ENCODE measurements at regions not wholly inside any gene's neighbourhood (a gene's known extent, or its start where the extent isn't known, plus 50 kb on each side); places are given as distances from the start of the nearest gene placed in this dataset.
A peak's percentile ranks its signal among the peaks of the same experiment; 100 is the strongest.
"Not testable (repeated sequence)": the region's sequence is repeated elsewhere in the genome, so short reads cannot be mapped to it uniquely, and the experiment has no call there.

DNA sequence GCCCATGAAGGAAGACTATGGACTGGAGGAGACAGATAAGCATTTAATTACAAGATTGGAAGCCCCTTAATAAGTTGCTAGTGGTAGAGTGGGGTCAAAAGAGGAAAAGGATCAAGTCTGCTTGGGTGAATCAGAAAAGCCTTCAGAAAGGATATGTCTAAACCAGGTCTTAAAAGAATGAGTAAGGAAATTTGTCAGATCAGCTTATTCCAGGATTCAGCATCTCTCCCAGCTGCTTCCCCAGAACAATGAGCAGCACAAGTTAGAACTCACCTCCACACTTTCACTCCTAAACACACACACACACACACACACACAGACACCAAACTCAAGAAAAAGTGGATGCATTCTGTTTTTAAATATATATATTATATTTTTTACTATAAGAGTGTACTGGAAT lies 166.5 kb downstream of the CPEB2 start:
- Mint-ChIP-seq H3K27ac (no peak overlapping the region), H3K9me3 (peaks cover 8% of the 10 kb centered on the region), H3K27me3 (peaks cover 14% of the 10 kb centered on the region), H3K4me3 (no peak overlapping the region), H3K36me3 (no peaks in the 10 kb centered on the region), H3K4me1 (ENCODE audit: low read depth) (no peaks in the 10 kb centered on the region)
- no peak for DNase-seq
- intact Hi-C loops (cut with micrococcal nuclease), result no loop called here
- CTCF ChIA-PET, result no interaction called here
- POLR2A ChIA-PET, result no interaction called here

DNA sequence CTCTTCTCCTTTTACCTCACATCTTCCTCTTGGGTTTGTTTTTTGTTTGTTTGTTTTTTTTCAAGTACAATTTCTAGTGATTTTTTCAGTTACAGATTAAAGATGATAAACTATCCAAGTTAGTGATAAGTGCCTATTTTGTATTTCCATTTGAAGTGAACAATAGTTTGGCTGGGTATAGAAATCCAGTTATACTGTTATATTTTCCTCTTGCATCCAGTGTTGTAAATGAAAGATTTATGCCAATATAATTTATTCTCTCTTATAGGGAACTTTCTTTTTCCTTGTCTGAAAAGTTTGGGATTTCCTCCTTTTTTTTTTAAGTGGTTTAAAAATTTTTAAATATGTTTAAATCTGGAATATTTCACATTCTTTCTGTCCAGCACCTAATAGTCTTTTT lies 169.4 kb downstream of the CPEB2 start:
- intact Hi-C loops (cut with micrococcal nuclease), result no loop called here
- Mint-ChIP-seq H3K27me3 (peaks cover 14% of the 10 kb centered on the region), H3K36me3 (no peaks in the 10 kb centered on the region), H3K9me3 (peaks cover 8% of the 10 kb centered on the region), H3K4me1 (ENCODE audit: low read depth) (no peaks in the 10 kb centered on the region), H3K27ac (no peak overlapping the region), H3K4me3 (no peak overlapping the region)
- CTCF ChIA-PET, result no interaction called here
- POLR2A ChIA-PET, result no interaction called here
- no peak for DNase-seq

DNA sequence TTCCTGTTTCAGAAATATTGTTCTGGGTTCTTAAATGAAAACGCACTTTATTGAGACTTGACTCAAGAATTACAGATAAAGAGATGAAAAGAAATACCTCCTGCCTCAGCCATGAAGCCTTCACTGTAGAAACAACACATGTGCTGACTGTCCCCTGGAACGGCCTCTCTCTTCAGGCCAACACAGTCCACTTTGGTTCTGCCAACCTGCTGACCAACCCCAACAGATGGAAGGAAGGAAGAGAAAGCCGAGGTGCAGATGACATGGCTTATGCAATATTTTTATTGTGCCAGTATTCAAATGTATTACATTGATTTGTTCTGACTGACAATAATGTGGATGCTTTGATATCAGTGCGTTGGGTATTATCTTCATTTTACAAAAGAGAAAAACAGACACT lies 171.0 kb downstream of the CPEB2 start:
- POLR2A ChIA-PET, result no interaction called here
- DNase-seq, result no peak
- Mint-ChIP-seq H3K27me3 (peaks cover 13% of the 10 kb centered on the region), H3K9me3 (peaks cover 8% of the 10 kb centered on the region), H3K27ac (no peak overlapping the region), H3K4me1 (ENCODE audit: low read depth) (no peaks in the 10 kb centered on the region), H3K4me3 (no peak overlapping the region), H3K36me3 (no peaks in the 10 kb centered on the region)
- CTCF ChIA-PET, result no interaction called here
- intact Hi-C loops (cut with micrococcal nuclease), result no loop called here

DNA sequence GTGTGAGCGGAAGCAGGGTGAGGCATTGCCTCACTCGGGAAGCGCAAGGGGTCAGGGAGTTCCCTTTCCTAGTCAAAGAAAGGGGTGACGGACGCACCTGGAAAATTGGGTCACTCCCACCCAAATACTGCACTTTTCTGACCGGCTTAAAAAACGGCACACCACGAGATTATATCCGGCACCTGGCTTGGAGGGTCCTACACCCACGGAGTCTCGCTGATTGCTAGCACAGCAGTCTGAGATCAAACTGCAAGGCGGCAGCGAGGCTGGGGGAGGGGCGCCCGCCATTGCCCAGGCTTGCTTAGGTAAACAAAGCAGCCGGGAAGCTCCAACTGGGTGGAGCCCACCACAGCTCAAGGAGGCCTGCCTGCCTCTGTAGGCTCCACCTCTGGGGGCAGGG lies 171.9 kb downstream of the CPEB2 start:
- H3K9me3 Mint-ChIP-seq; CTCF ChIA-PET; intact Hi-C loops (cut with micrococcal nuclease); DNase-seq; H3K27ac Mint-ChIP-seq; POLR2A ChIA-PET; H3K36me3 Mint-ChIP-seq; H3K4me3 Mint-ChIP-seq; H3K4me1 Mint-ChIP-seq (ENCODE audit: low read depth): not testable (repeated sequence)
- peaks cover 13% of the 10 kb centered on the region for H3K27me3 Mint-ChIP-seq

DNA sequence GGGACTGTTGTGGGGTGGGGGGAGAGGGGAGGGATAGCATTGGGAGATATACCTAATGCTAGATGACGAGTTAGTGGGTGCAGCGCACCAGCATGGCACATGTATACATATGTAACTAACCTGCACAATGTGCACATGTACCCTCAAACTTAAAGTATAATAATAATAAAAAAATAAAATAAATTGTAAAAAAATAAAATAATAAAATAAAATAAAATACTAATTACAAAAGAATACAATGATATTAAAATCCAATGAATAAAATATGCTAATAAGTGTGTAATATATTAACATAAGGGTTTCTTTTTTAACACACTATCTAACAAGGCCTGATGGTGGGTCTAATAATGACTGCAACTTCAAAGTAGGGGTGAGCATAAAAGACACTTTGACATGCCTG lies 177.6 kb downstream of the CPEB2 start:
- CTCF ChIA-PET, H3K27ac Mint-ChIP-seq, H3K36me3 Mint-ChIP-seq, DNase-seq, H3K27me3 Mint-ChIP-seq, POLR2A ChIA-PET, H3K9me3 Mint-ChIP-seq, H3K4me3 Mint-ChIP-seq: not testable (repeated sequence)
- peaks cover 24% of the 10 kb centered on the region for H3K4me1 Mint-ChIP-seq (ENCODE audit: low read depth)
- intact Hi-C loops (cut with micrococcal nuclease), result loop anchor here (10.0 kb wide), 1 partner anchor 685 kb away; no protein-coding TSS in a partner anchor

DNA sequence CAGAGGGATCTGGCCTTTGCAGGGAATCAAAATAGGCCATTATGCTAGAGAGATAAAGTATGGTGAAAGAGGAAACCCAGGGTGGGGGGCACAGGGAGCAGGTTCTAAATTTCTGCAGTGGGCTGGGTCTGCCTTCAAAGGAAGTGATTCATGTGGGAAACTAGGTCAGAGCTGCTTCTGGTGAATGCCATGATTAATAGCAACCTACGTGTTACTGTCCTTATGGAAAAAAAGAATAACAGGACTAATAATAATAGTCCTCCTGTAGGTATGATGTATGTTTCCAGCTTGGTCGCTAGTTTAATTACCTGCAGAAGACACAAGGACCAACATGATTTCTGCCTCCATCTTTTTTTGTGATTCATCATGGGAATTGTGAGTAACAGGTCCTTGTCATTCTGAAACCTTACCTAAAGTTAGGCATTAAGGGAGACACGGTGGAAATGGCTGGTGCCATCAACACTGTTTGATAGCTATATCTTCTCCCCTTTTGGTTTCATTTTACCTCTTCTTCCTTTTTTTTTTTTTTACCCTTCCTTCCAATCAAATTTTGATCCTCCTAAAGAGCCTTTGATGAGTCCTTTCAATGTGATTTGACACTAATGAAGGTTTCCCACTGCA lies 180.4 kb downstream of the CPEB2 start:
- Mint-ChIP-seq H3K9me3 (no peaks in the 10 kb centered on the region), H3K27ac (peak overlapping the region; percentile 64), H3K27me3 (no peaks in the 10 kb centered on the region), H3K4me3 (peak overlapping the region; percentile 35), H3K36me3 (no peaks in the 10 kb centered on the region), H3K4me1 (ENCODE audit: low read depth) (peaks cover 24% of the 10 kb centered on the region)
- peak; percentile 44 for DNase-seq
- ChIA-PET CTCF (interaction anchor here (1.1 kb wide), 1 partner anchor 179 kb away, joined by 3 read pairs; no protein-coding TSS in a partner anchor), POLR2A (interaction anchor here (1.1 kb wide), 1 partner anchor 179 kb away, joined by 5 read pairs; no protein-coding TSS in a partner anchor)
- intact Hi-C loops (cut with micrococcal nuclease), result loop anchor here (2.0 to 10.0 kb wide), 5 partner anchors 50 to 682 kb away; partner anchors contain the start of gene CPEB2

DNA sequence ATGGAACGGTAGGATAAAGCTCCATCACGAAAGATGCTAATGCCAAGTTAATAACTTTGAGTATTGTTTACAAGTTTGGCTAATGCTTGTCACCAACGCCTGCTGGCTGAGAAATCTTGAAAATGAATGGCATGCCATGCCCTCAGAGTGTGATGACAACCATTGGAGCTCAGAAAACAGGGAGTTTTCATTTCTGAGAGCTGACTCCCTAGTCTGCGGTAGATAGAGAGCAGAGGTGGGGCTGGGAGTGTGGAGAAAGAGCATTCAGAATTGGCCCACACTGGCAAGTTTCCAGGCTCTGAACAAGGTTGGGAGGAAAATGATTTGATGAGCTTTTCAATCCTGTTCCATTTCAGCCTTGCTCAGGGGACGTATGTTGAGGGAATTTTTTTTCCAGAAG lies 183.9 kb downstream of the CPEB2 start:
- H3K4me1 Mint-ChIP-seq (ENCODE audit: low read depth), result peaks cover 25% of the 10 kb centered on the region
- H3K27me3 Mint-ChIP-seq, result no peaks in the 10 kb centered on the region
- H3K27ac Mint-ChIP-seq, result no peak overlapping the region
- no peak overlapping the region for H3K4me3 Mint-ChIP-seq
- H3K9me3 Mint-ChIP-seq, result no peaks in the 10 kb centered on the region
- no peaks in the 10 kb centered on the region for H3K36me3 Mint-ChIP-seq
- CTCF ChIA-PET, result no interaction called here
- POLR2A ChIA-PET, result no interaction called here
- DNase-seq, result no peak
- intact Hi-C loops (cut with micrococcal nuclease), result loop anchor here (10.0 kb wide), 1 partner anchor 679 kb away; no protein-coding TSS in a partner anchor

DNA sequence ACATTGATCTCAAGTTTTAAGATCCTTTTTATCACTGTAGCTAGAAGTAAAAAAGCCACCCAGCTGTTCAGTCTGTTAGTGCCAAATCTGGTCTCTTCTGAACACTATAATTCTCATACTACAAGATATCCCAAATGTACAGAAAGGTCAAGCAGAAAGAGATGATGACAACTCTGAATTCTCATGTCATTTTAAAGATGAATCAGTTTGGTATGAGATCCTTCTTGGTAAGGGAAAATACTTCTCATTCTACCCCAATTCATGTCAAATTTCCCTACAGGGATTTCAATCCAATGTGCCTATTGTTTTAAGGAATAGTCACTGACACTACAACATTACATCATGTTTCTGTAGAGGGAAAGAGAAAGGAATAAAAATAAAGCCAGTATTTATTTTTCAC lies 184.5 kb downstream of the CPEB2 start:
- H3K27ac Mint-ChIP-seq, result no peak overlapping the region
- no peaks in the 10 kb centered on the region for H3K36me3 Mint-ChIP-seq
- ChIA-PET CTCF (no interaction called here), POLR2A (no interaction called here)
- H3K9me3 Mint-ChIP-seq, result no peaks in the 10 kb centered on the region
- peaks cover 25% of the 10 kb centered on the region for H3K4me1 Mint-ChIP-seq (ENCODE audit: low read depth)
- intact Hi-C loops (cut with micrococcal nuclease), result loop anchor here (10.0 kb wide), 1 partner anchor 678 kb away; no protein-coding TSS in a partner anchor
- no peak for DNase-seq
- H3K4me3 Mint-ChIP-seq, result no peak overlapping the region
- H3K27me3 Mint-ChIP-seq, result no peaks in the 10 kb centered on the region

DNA sequence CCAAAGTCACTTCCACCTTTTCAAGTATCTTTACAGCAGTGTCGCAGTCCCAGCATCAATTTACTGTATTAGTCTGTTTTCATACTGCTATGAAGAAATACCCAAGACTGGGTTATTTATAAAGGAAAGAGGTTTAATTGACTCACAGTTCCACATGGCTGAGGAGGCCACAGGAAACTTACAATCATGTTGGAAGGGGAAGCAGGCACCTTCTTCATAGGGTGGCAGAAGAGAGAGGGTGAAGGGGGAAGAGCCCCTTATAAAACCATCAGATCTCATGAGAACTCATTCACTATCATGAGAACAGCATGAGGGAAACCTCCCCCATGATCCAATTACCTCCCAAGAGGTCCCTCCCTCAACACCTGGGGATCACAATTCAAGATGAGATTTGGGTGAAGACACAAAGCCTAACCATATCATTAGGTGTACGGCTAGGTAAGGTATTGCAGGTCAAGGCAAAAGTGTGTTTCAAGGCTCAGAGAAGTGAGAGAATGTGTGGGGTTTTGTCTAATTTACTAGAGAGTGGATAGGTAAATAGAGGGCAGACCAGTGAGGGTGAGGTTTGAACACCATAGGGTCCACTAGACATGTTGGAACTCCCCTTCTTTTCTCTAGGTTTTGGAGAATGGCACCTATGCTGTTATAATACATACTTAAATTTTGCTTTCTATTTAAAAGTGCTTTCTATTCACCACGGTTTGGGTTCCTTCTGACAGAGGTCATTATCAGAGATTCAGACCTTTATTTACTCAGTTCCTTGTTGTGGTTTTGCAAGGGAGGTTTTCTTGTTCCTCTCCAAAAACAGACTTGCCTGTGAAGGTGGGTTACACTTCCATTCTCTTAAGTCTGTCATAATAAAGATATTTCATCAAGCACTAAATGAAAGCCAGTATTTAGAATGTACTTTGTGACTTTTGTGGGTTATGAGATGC lies 186.6 kb downstream of the CPEB2 start:
- H3K27me3 Mint-ChIP-seq, result no peaks in the 10 kb centered on the region
- CTCF ChIA-PET, result no interaction called here
- peaks cover 9% of the 10 kb centered on the region for H3K4me1 Mint-ChIP-seq (ENCODE audit: low read depth)
- H3K4me3 Mint-ChIP-seq, result no peak overlapping the region
- intact Hi-C loops (cut with micrococcal nuclease), result loop anchor here (10.0 kb wide), 1 partner anchor 676 kb away; no protein-coding TSS in a partner anchor
- POLR2A ChIA-PET, result no interaction called here
- H3K9me3 Mint-ChIP-seq, result no peaks in the 10 kb centered on the region
- DNase-seq, result no peak
- H3K36me3 Mint-ChIP-seq, result no peaks in the 10 kb centered on the region
- H3K27ac Mint-ChIP-seq, result no peak overlapping the region

DNA sequence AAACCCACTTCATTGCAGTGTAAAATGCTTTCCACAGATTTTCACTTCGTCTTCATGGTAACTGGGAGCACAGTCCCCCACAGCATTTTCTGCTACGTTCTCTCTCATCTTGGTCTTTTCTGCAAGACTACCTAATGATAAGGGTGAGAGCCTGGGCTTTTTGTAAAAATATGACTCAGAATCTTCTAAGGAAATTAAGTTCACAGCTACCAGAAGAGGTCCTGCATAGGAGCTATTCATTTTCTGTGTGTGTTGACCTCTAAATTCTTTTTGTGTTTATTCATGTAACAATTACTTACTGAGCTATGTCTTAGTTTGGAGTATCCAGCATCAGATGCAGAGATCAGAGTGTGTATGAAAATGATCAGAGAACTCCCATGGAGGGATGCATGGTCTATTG lies 192.2 kb downstream of the CPEB2 start:
- CTCF ChIA-PET, result no interaction called here
- POLR2A ChIA-PET, result no interaction called here
- intact Hi-C loops (cut with micrococcal nuclease), result no loop called here

DNA sequence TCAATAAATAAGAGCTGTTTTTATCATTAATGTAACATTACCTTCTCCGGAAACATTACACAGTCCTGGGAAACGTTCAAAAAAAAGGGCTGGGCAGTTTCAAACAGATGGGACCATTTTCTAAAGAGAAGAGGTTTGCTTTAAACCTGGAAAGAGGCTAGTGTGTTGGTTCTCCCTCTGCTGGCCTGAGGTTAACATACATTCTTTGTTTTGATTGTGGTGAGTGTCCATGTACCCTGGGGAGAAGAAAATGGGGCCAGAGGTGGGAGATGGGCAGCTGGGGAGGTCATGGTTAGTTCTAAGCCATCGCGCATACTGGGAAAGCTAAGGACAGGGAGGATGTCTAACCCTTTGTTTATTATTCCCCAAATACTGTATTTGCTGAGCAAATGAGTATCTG lies 194.7 kb downstream of the CPEB2 start:
- H3K4me1 Mint-ChIP-seq (ENCODE audit: low read depth), result no peaks in the 10 kb centered on the region
- no peaks in the 10 kb centered on the region for H3K36me3 Mint-ChIP-seq
- no peaks in the 10 kb centered on the region for H3K9me3 Mint-ChIP-seq
- H3K4me3 Mint-ChIP-seq, result no peak overlapping the region
- intact Hi-C loops (cut with micrococcal nuclease), result no loop called here
- POLR2A ChIA-PET, result no interaction called here
- H3K27ac Mint-ChIP-seq, result no peak overlapping the region
- CTCF ChIA-PET, result interaction anchor here (1.0 kb wide), 3 partner anchors 27 to 451 kb away, joined by 3 read pairs; no protein-coding TSS in a partner anchor
- no peaks in the 10 kb centered on the region for H3K27me3 Mint-ChIP-seq
- no peak for DNase-seq

More for the DNA sequence above, 192.2 kb downstream of the CPEB2 start:
- Mint-ChIP-seq H3K4me1 (ENCODE audit: low read depth) (no peaks in the 10 kb centered on the region), H3K27ac (no peak overlapping the region), H3K4me3 (no peak overlapping the region), H3K9me3 (no peaks in the 10 kb centered on the region), H3K27me3 (no peaks in the 10 kb centered on the region), H3K36me3 (no peaks in the 10 kb centered on the region)
- DNase-seq, result no peak

DNA sequence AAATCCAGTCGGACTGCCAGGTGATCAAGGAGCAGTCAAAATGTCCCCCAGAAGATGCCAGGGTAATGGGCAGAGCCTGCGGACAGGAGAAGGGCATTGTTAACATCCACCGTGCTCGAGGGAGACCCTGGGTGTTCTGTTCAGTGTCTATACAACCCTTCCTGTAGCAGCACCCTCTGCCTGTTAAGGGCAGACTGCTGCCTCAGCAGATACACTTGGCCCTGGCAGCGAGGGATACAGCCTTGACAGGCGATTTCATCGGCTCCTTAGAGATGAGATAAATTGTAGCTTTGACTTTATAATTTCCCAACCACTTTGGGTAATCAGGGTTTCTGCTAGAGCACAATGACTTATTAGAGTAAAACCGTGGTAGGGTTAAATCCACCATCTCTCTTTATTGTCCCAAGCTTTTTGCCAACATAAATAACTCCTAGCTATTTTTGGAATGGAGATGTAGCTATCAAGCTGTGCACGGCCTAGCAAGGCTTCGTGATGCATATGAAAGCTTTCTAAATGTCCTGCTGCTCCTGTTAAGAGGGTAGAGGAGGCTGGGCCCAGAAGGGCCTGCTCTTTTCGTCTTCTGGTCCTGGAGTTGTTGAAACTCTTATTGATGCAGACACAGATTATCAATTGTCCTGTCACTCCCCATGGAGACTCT lies 195.9 kb downstream of the CPEB2 start:
- ChIA-PET POLR2A (no interaction called here), CTCF (no interaction called here)
- Mint-ChIP-seq H3K27ac (no peak overlapping the region), H3K4me1 (ENCODE audit: low read depth) (no peaks in the 10 kb centered on the region), H3K9me3 (no peaks in the 10 kb centered on the region), H3K27me3 (no peaks in the 10 kb centered on the region), H3K36me3 (no peaks in the 10 kb centered on the region), H3K4me3 (no peak overlapping the region)
- intact Hi-C loops (cut with micrococcal nuclease), result no loop called here
- no peak for DNase-seq
